Fibroblast of lung (primary cell): ENCODE measurements at regions not wholly inside any gene's neighbourhood (a gene's known extent, or its start where the extent isn't known, plus 50 kb on each side); places are given as distances from the start of the nearest gene placed in this dataset.

Experiments
- DNase-seq, 2 donors: peaks; one replicate each; pipeline versions ENCODE4 v3.0.0 to v3.0.0-alpha.2; 2010; ENCODE audit warnings: low read depth in 2 of 2
- H2AFZ ChIP-seq: 2 replicates; pipeline ENCODE4 v1.5.1; 2012; ENCODE audit warnings: low read length, control low read depth, inconsistent platforms
- H3K27ac ChIP-seq: 2 replicates; pipeline ENCODE4 v1.5.1; 2011; ENCODE audit warnings: low read length, control low read depth; ENCODE audit not compliant: insufficient read depth
- H3K27me3 ChIP-seq: 2 replicates; pipeline ENCODE4 v1.5.1; 2011; ENCODE audit warnings: mild to moderate bottlenecking, low read length; ENCODE audit not compliant: control insufficient read depth, insufficient read depth
- H3K36me3 ChIP-seq: 2 replicates; pipeline ENCODE4 v1.5.1; 2011; ENCODE audit warnings: low read length; ENCODE audit not compliant: control insufficient read depth, insufficient read depth
- H3K4me1 ChIP-seq: 2 replicates; pipeline ENCODE4 v1.5.1; 2011; ENCODE audit warnings: low read length; ENCODE audit not compliant: control insufficient read depth, insufficient read depth; ENCODE audit errors: extremely low read depth
- H3K4me2 ChIP-seq: 2 replicates; pipeline ENCODE4 v1.5.1; 2011; ENCODE audit warnings: low read length, control low read depth; ENCODE audit not compliant: insufficient read depth; ENCODE audit errors: extremely low read depth
- H3K4me3 ChIP-seq, 4 experiments: fragments of 200-600 bp in 1 of 4; sonication (generic) in 1 of 4; replicated peaks in 1 of 4; 2 replicates each; pipeline ENCODE4 v1.5.1; 2011 to 2016; ENCODE audit warnings: low read length in 4 of 4, low read depth in 3 of 4, mild to moderate bottlenecking in 3 of 4, control low read depth in 2 of 4, inconsistent platforms in 1 of 4, mixed read lengths in 1 of 4; ENCODE audit not compliant: insufficient read depth in 1 of 4; ENCODE audit errors: control extremely low read depth in 1 of 4
- H3K79me2 ChIP-seq: 2 replicates; pipeline ENCODE4 v1.5.1; 2012; ENCODE audit warnings: mild to moderate bottlenecking, low read length, inconsistent platforms; ENCODE audit not compliant: control insufficient read depth, insufficient read depth
- H3K9ac ChIP-seq: 2 replicates; pipeline ENCODE4 v1.5.1; 2011; ENCODE audit warnings: mild to moderate bottlenecking, low read length, control low read depth; ENCODE audit not compliant: insufficient read depth
- H3K9me3 ChIP-seq: 2 replicates; pipeline ENCODE4 v1.5.1; 2012; ENCODE audit warnings: low read depth, low read length; ENCODE audit not compliant: control insufficient read depth, insufficient read depth
- H4K20me1 ChIP-seq: 2 replicates; pipeline ENCODE4 v1.5.1; 2011; ENCODE audit warnings: low read length; ENCODE audit not compliant: control insufficient read depth, insufficient read depth; ENCODE audit errors: extremely low read depth
- CTCF ChIP-seq, 2 donors: IDR thresholded peaks in 1 of 2; conservative IDR thresholded peaks in 1 of 2; 1 replicate in 1 of 2; 2 replicates in 1 of 2; pipeline ENCODE4 v1.5.1; 2011 to 2012; ENCODE audit warnings: low read length in 2 of 2, control low read depth in 1 of 2, inconsistent platforms in 1 of 2, low read depth in 1 of 2, mild to moderate bottlenecking in 1 of 2
- EZH2 ChIP-seq: IDR thresholded peaks from 2 replicates; pipeline ENCODE4 v1.5.1; 2012; ENCODE audit warnings: low read length, control low read depth, mild to moderate bottlenecking; ENCODE audit errors: missing control alignments

- Histone ChIP-seq H2AFZ (no peak overlapping the region), H3K9ac (no peak overlapping the region), H3K4me2 (no peak overlapping the region), H3K79me2 (no peaks in the 10 kb centered on the region), H3K27me3 (no peaks in the 10 kb centered on the region), H3K4me1 (no peaks in the 10 kb centered on the region), H3K36me3 (no peaks in the 10 kb centered on the region), H3K4me3 (no peak overlapping the region), H3K27ac (no peak overlapping the region), H4K20me1 (no peaks in the 10 kb centered on the region), H3K9me3 (no peaks in the 10 kb centered on the region)
- DNase-seq: no peak
- no peak for TF ChIP-seq CTCF (conservative IDR thresholded peaks at IDR 0.05 in 1 of 2, IDR thresholded peaks at IDR 0.05 in 1 of 2; ENCODE audit: low read depth in 1 of 2, low read length in 2 of 2)
- no peak for TF ChIP-seq EZH2
Observed at GRCh38 chr4:12595986-12596385, 888.2 kb downstream of the RAB28 start.

- H4K20me1 ChIP-seq: no peaks in the 10 kb centered on the region
- no peak overlapping the region for H3K9ac ChIP-seq
- no peak overlapping the region for H3K4me2 ChIP-seq
- no peak overlapping the region for H2AFZ ChIP-seq
- DNase-seq: no peak
- TF ChIP-seq EZH2 (no peak), CTCF (conservative IDR thresholded peaks at IDR 0.05 in 1 of 2, IDR thresholded peaks at IDR 0.05 in 1 of 2; ENCODE audit: low read depth in 1 of 2, low read length in 2 of 2) (no peak)
- no peak overlapping the region for H3K4me3 ChIP-seq
- H3K4me1 ChIP-seq: no peaks in the 10 kb centered on the region
- H3K9me3 ChIP-seq: no peaks in the 10 kb centered on the region
- H3K79me2 ChIP-seq: no peaks in the 10 kb centered on the region
- no peaks in the 10 kb centered on the region for H3K36me3 ChIP-seq
- no peaks in the 10 kb centered on the region for H3K27me3 ChIP-seq
- no peak overlapping the region for H3K27ac ChIP-seq
Observed at GRCh38 chr4:12595489-12595888, 888.7 kb downstream of the RAB28 start.

- no peaks in the 10 kb centered on the region for H3K36me3 ChIP-seq
- no peaks in the 10 kb centered on the region for H3K79me2 ChIP-seq
- H3K4me2 ChIP-seq: no peak overlapping the region
- H3K9ac ChIP-seq: no peak overlapping the region
- no peaks in the 10 kb centered on the region for H4K20me1 ChIP-seq
- no peaks in the 10 kb centered on the region for H3K4me1 ChIP-seq
- DNase-seq: no peak
- no peak overlapping the region for H3K27ac ChIP-seq
- no peak overlapping the region for H3K4me3 ChIP-seq
- H3K27me3 ChIP-seq: no peaks in the 10 kb centered on the region
- TF ChIP-seq EZH2: no peak
- no peak for TF ChIP-seq CTCF (conservative IDR thresholded peaks at IDR 0.05 in 1 of 2, IDR thresholded peaks at IDR 0.05 in 1 of 2; ENCODE audit: low read depth in 1 of 2, low read length in 2 of 2)
- H2AFZ ChIP-seq: no peak overlapping the region
- H3K9me3 ChIP-seq: no peaks in the 10 kb centered on the region
Observed at GRCh38 chr4:12588582-12588981, 895.6 kb downstream of the RAB28 start.
